Uterus (tissue), 3 donors: ENCODE measurements at regions not wholly inside any gene's neighbourhood (a gene's known extent, or its start where the extent isn't known, plus 50 kb on each side); places are given as distances from the start of the nearest gene placed in this dataset.

Experiments used
- DNase-seq, 2 donors: peaks; one replicate each; pipeline ENCODE4 v3.0.0-alpha.2; 2019 to 2020
- H3K27ac ChIP-seq, 2 donors: fragments of 200-600 bp; sonication (generic); 1 replicate in 1 of 2; 2 replicates in 1 of 2; pipeline ENCODE4 v1.5.1; 2016 to 2018
- H3K27me3 ChIP-seq, 2 donors: fragments of 200-600 bp; sonication (generic); one replicate each; pipeline ENCODE4 v1.5.1; 2018 to 2019; ENCODE audit warnings: control low read depth in 1 of 2
- H3K36me3 ChIP-seq, 2 donors: fragments of 200-600 bp; sonication (generic); one replicate each; pipeline ENCODE4 v1.5.1; 2019; ENCODE audit warnings: control low read depth in 1 of 2
- H3K4me1 ChIP-seq, 2 donors: fragments of 200-600 bp; sonication (generic); one replicate each; pipeline ENCODE4 v1.5.1; 2018 to 2019; ENCODE audit warnings: control low read depth in 1 of 2
- H3K4me3 ChIP-seq, 2 donors: fragments of 200-600 bp; sonication (generic); 1 replicate in 1 of 2; 2 replicates in 1 of 2; pipeline ENCODE4 v1.5.1; 2018 to 2019; ENCODE audit warnings: mild to moderate bottlenecking in 1 of 2
- H3K9me3 ChIP-seq, 2 donors: fragments of 200-600 bp; sonication (generic); one replicate each; pipeline ENCODE4 v1.5.1; 2019; ENCODE audit warnings: control low read depth in 1 of 2
- POLR2A ChIP-seq, 2 donors: fragments of 450-650 bp; IDR thresholded peaks; one replicate each; pipeline ENCODE4 v1.6.1; 2016; ENCODE audit warnings: antibody characterized with exemption in 2 of 2, mild to moderate bottlenecking in 1 of 2, moderate library complexity in 1 of 2
- intact Hi-C: fragments of 100-400 bp; cut with DNase I; formaldehyde crosslinking; loops from one replicate; pipeline ENCODE4 v1.15.1; 2023; ENCODE audit warnings: low total_unique reads
- TF ChIP-seq, protein P1 (sequence below), 4 experiments: fragments of 200-600 bp in 2 of 4; fragments of 450-650 bp in 2 of 4; sonication (generic) in 2 of 4; IDR thresholded peaks; one replicate each; pipeline ENCODE4 v1.5.1; 2016 to 2019; ENCODE audit warnings: antibody characterized with exemption in 4 of 4, mild to moderate bottlenecking in 2 of 4, moderate library complexity in 1 of 4
- donor health status: DM: yes; HTN: yes; CAD: no.

GRCh38 chr1:98210064-98210463 lies 289.2 kb upstream of the DPYD start:
- H3K4me3 ChIP-seq: no peak overlapping the region
- intact Hi-C loops: no loop called here
- no peak overlapping the region for H3K27ac ChIP-seq
- H3K4me1 ChIP-seq: no peaks in the 10 kb centered on the region
- H3K9me3 ChIP-seq: no peaks in the 10 kb centered on the region
- no peak for DNase-seq
- no peaks in the 10 kb centered on the region for H3K27me3 ChIP-seq
- no peaks in the 10 kb centered on the region for H3K36me3 ChIP-seq
- no peak for TF ChIP-seq POLR2A (IDR thresholded peaks at IDR 0.05)
- TF ChIP-seq, protein P1, sequence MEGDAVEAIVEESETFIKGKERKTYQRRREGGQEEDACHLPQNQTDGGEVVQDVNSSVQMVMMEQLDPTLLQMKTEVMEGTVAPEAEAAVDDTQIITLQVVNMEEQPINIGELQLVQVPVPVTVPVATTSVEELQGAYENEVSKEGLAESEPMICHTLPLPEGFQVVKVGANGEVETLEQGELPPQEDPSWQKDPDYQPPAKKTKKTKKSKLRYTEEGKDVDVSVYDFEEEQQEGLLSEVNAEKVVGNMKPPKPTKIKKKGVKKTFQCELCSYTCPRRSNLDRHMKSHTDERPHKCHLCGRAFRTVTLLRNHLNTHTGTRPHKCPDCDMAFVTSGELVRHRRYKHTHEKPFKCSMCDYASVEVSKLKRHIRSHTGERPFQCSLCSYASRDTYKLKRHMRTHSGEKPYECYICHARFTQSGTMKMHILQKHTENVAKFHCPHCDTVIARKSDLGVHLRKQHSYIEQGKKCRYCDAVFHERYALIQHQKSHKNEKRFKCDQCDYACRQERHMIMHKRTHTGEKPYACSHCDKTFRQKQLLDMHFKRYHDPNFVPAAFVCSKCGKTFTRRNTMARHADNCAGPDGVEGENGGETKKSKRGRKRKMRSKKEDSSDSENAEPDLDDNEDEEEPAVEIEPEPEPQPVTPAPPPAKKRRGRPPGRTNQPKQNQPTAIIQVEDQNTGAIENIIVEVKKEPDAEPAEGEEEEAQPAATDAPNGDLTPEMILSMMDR (IDR thresholded peaks at IDR 0.05): no peak

GRCh38 chr1:98205291-98206017 lies 284.6 kb upstream of the DPYD start:
- H3K27ac ChIP-seq: no peak overlapping the region
- no peaks in the 10 kb centered on the region for H3K4me1 ChIP-seq
- DNase-seq: no peak
- no peak for TF ChIP-seq POLR2A (IDR thresholded peaks at IDR 0.05)
- TF ChIP-seq, protein P1 (IDR thresholded peaks at IDR 0.05): no peak
- intact Hi-C loops: no loop called here
- H3K36me3 ChIP-seq: no peaks in the 10 kb centered on the region
- no peaks in the 10 kb centered on the region for H3K27me3 ChIP-seq
- H3K4me3 ChIP-seq: no peak overlapping the region
- no peaks in the 10 kb centered on the region for H3K9me3 ChIP-seq

DNA sequence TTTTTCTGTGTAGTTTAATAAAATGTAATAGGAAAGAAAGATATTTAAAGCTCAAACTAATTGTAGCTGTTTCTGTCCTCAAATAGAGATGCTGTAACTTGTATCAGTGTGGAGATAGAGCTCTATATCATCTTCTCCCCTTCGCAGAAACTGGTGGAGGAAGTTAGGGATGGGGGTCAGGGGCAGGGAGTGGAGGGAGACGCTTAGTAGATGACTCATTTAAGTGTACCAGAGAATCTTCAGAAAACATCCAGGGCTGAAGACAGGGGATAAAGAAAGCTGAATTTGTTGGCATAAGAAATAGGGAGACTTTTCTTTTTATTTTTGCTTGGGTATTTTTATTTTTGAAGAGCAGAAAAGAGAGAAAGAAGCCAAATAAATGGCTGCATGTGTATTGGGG lies 282.6 kb upstream of the DPYD start:
- TF ChIP-seq, protein P1 (IDR thresholded peaks at IDR 0.05): no peak
- TF ChIP-seq POLR2A (IDR thresholded peaks at IDR 0.05): no peak
- intact Hi-C loops: no loop called here
- Histone ChIP-seq H3K9me3 (no peaks in the 10 kb centered on the region), H3K27me3 (no peaks in the 10 kb centered on the region), H3K27ac (no peak overlapping the region), H3K4me1 (no peaks in the 10 kb centered on the region), H3K36me3 (no peaks in the 10 kb centered on the region), H3K4me3 (no peak overlapping the region)
- DNase-seq: no peak

DNA sequence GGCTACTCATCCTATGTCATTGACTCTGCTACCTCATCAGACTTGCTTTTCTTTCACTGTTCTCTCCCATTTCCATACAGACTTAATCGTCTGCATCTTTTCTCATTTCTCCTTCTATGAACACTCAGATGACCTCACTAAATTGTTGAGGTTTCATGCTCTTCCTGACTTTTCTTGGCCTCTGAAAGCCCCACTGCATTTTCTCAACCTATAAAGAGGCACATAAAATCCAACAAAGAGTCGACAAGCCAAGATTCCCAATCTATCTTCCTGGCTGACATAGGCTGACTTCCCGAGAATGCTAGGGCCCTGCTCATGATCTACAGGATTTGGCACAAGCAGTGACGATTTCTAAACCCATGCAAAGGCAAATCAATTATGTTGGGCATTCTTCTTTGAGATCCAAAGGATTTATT lies 280.8 kb upstream of the DPYD start:
- no peaks in the 10 kb centered on the region for H3K27me3 ChIP-seq
- H3K27ac ChIP-seq: no peak overlapping the region
- no peaks in the 10 kb centered on the region for H3K36me3 ChIP-seq
- H3K4me1 ChIP-seq: no peaks in the 10 kb centered on the region
- no peak for TF ChIP-seq POLR2A (IDR thresholded peaks at IDR 0.05)
- TF ChIP-seq, protein P1 (IDR thresholded peaks at IDR 0.05): no peak
- DNase-seq: no peak
- H3K9me3 ChIP-seq: no peaks in the 10 kb centered on the region
- H3K4me3 ChIP-seq: no peak overlapping the region
- intact Hi-C loops: no loop called here

GRCh38 chr1:98197356-98197755 lies 276.5 kb upstream of the DPYD start:
- no peak for DNase-seq
- TF ChIP-seq, protein P1 (IDR thresholded peaks at IDR 0.05): no peak
- TF ChIP-seq POLR2A (IDR thresholded peaks at IDR 0.05): no peak
- Histone ChIP-seq H3K27me3 (no peaks in the 10 kb centered on the region), H3K4me1 (no peaks in the 10 kb centered on the region), H3K4me3 (no peak overlapping the region), H3K27ac (no peak overlapping the region), H3K9me3 (no peaks in the 10 kb centered on the region), H3K36me3 (no peaks in the 10 kb centered on the region)
- intact Hi-C loops: no loop called here
